Heart left ventricle (tissue), 16 donors: ENCODE measurements at regions not wholly inside any gene's neighbourhood (a gene's known extent, or its start where the extent isn't known, plus 50 kb on each side); places are given as distances from the start of the nearest gene placed in this dataset.

Source experiments
- ATAC-seq, 4 donors: fragments of 200-7000 bp; cut with Tn5 transposase; one replicate each; pipeline ENCODE4 v1.9.1; 2020 to 2022; ENCODE audit warnings: moderate library complexity in 4 of 4, mild to moderate bottlenecking in 3 of 4, moderate number of reproducible peaks in 1 of 4
- DNase-seq, 5 donors: peaks; one replicate each; pipeline ENCODE4 v3.0.0-alpha.2; 2020
- H3K27ac ChIP-seq, 12 donors: fragments of 200-600 bp; sonication (generic) in 4 of 12; one replicate each; pipeline versions ENCODE4 v1.5.0 to v1.8.0; 2016 to 2022; ENCODE audit warnings: mild to moderate bottlenecking in 2 of 12
- H3K27me3 ChIP-seq, 9 donors: fragments of 200-600 bp; sonication (generic) in 2 of 9; one replicate each; pipeline versions ENCODE4 v1.5.1 to v1.8.0; 2016 to 2022; ENCODE audit warnings: mild to moderate bottlenecking in 3 of 9
- H3K36me3 ChIP-seq, 9 donors: fragments of 200-600 bp; sonication (generic) in 2 of 9; one replicate each; pipeline versions ENCODE4 v1.5.0 to v1.8.0; 2018 to 2022; ENCODE audit warnings: mild to moderate bottlenecking in 2 of 9
- H3K4me1 ChIP-seq, 12 donors: fragments of 200-600 bp; sonication (generic) in 4 of 12; one replicate each; pipeline versions ENCODE4 v1.5.0 to v1.8.0; 2016 to 2022; ENCODE audit warnings: mild to moderate bottlenecking in 3 of 12
- H3K4me3 ChIP-seq, 12 donors: fragments of 200-600 bp; sonication (generic) in 4 of 12; one replicate each; pipeline versions ENCODE4 v1.5.0 to v1.8.0; 2017 to 2022; ENCODE audit warnings: mild to moderate bottlenecking in 9 of 12, moderate library complexity in 4 of 12
- H3K9me3 ChIP-seq, 12 donors: fragments of 200-600 bp; sonication (generic) in 4 of 12; one replicate each; pipeline versions ENCODE4 v1.5.0 to v1.8.0; 2016 to 2022; ENCODE audit warnings: mild to moderate bottlenecking in 1 of 12
- POLR2A ChIP-seq, 2 donors: fragments of 450-650 bp; IDR thresholded peaks; one replicate each; pipeline ENCODE4 v1.6.1; 2017; ENCODE audit warnings: antibody characterized with exemption in 2 of 2, mild to moderate bottlenecking in 2 of 2, moderate library complexity in 2 of 2
- WGBS, 4 donors: extraction: QIAGEN DNeasy Blood & Tissue Kit in 2 of 4; methylation state at CpG; one replicate each; pipeline versions ENCODE4 v1.1.5 to v1.1.7; 2013 to 2018; 5-methylcytosine and 5-hydroxymethylcytosine counted together
- intact Hi-C, 10 donors: fragments of 100-400 bp; cut with DNase I; formaldehyde crosslinking; loops; one replicate each; pipeline versions ENCODE4 v1.11.1 to v1.14.2; 2022
- TF ChIP-seq, protein P1 (sequence below), 12 donors: fragments of 200-600 bp; sonication (generic) in 4 of 12; IDR thresholded peaks; one replicate each; pipeline versions ENCODE4 v1.5.0 to v1.8.0; 2018 to 2022; ENCODE audit warnings: antibody characterized with exemption in 12 of 12, mild to moderate bottlenecking in 5 of 12
- donor health status: ischemic (EF 13 %, LVEDD 7.1; RV severe dilation, severe dysfunction).
- donor health status: healthy with polysubstance abuse.
- donor health status: DM: no; HTN: yes; CAD: no.
- donor health status: DM: no; HTN: no; CAD: no.
- donor health status: ischemic (EF 25% LVEDD 6.9; RV normal size, moderate dysfunction).
- donor health status: ischemic (EF 25% LVEDD 5.7; RV mildly dilated, moderate dysfunction).
- donor health status: healthy.
- donor health status: DM: yes; HTN: yes; CAD: no.
- donor health status: ischemic (EF 35%, LVEDD 5.7; RV mildly dilated, moderate dysfunction).
- donor health status: nonischemic (EF 11% LVEDD 7.7; RV severe dilation, severe dysfunction).
- donor health status: DM: yes; HTN: yes; CAD: no.
- donor health status: PGD.
- donor health status: ischemic (EF 29% LVEDD 5.4; RV normal size, mild dysfunction).
- donor health status: nonischemic (EF 23%, LVEDD 6.1; RV moderate dilation, normal function).

DNA sequence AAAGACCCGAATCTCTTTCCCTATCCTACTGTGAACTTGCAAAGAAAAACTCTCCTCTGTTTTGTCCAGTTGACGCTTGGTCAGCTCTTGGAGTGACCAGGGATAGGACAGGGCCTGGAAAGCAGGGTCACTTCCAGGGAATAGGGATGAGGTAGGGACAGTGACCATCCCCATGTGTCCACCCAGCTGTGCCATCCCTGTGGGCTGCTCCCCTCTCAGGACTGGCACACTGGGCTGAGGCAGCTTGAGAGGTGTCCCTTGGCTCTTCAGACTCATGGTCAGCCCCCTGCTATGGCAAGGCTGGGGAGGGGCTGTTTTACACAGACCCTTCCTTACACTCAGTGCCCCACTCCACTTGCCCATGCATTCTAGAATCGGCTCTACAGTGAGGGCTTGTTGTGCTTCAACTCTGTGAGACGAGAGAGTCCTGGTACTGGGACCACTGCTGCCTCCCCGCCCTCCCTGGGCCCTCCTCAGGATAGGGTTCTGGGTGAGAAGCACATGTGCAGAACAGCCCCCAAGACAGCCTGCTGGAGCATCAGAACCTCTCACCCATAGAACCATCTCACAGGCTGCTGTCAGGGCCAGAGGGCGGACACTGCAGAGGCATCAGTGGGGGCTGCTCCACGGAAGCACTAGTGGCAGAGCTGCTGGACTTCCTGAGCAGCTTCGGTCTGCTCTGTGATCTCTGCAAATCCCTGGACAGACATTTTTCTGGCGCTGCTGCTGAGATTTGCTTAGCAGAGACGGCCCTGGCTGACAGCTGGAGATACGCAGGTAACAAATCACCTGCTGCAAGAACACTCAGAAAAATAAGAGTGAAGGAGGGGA is 202.8 kb upstream of the CXCL12 start:
- Histone ChIP-seq H3K36me3 (no peaks in the 10 kb centered on the region), H3K4me1 (no peaks in the 10 kb centered on the region), H3K27ac (no peak overlapping the region), H3K4me3 (no peak overlapping the region), H3K27me3 (no peaks in the 10 kb centered on the region), H3K9me3 (no peaks in the 10 kb centered on the region)
- DNase-seq (no peak), ATAC-seq (peak in 1 of 4 donors; percentile 24)
- TF ChIP-seq, protein P1, sequence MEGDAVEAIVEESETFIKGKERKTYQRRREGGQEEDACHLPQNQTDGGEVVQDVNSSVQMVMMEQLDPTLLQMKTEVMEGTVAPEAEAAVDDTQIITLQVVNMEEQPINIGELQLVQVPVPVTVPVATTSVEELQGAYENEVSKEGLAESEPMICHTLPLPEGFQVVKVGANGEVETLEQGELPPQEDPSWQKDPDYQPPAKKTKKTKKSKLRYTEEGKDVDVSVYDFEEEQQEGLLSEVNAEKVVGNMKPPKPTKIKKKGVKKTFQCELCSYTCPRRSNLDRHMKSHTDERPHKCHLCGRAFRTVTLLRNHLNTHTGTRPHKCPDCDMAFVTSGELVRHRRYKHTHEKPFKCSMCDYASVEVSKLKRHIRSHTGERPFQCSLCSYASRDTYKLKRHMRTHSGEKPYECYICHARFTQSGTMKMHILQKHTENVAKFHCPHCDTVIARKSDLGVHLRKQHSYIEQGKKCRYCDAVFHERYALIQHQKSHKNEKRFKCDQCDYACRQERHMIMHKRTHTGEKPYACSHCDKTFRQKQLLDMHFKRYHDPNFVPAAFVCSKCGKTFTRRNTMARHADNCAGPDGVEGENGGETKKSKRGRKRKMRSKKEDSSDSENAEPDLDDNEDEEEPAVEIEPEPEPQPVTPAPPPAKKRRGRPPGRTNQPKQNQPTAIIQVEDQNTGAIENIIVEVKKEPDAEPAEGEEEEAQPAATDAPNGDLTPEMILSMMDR (IDR thresholded peaks at IDR 0.05), result no peak
- TF ChIP-seq POLR2A (IDR thresholded peaks at IDR 0.05), result no peak
- 74 to 84% (median 76%) methylated on average over 11 of the region's 11 CpGs for WGBS, 4 donors
- intact Hi-C loops, result no loop called here

DNA sequence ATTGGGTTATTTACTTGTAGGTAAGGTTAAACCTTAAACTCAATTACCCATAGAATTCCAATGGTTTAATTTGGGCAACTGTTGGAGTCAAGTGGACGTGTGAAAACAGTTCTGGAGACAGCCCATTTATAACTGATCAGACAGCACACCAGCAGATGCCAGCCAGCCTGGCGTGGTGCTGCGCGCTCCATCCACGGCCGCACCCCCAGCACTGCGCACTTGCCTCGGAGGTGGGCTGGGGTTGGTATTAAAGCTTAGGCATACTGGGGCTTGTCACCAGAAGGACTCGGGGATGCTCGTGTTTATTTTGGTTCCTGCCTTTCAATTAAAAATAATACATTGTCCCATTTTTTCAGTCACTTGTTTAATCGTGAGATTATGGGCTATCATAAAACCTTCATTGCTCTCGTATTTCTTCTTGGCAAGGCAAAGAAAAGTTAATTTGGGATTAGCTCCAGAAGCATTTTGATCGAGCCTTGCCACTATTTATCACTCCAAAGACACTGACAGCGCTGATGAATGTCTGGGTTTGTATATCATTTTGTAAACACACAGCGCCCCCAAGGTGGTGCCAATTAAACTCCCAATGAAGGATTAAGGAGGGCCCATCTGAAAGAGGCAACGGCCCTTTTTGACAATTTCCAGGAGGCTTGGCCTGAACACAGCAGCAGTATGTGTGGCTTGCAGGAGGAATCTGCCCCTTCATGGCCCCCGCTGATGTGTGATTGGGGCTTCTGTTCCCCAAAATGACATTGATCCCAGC is 204.5 kb upstream of the CXCL12 start:
- H3K36me3 ChIP-seq, result no peaks in the 10 kb centered on the region
- H3K27me3 ChIP-seq, result peaks cover 0 to 3% (median 0%) of the 10 kb centered on the region in 9 donors
- WGBS, 4 donors, result 81 to 87% (median 84%) methylated on average over 17 of the region's 17 CpGs
- ATAC-seq (no peak), DNase-seq (no peak)
- TF ChIP-seq POLR2A (IDR thresholded peaks at IDR 0.05), result no peak
- TF ChIP-seq, protein P1 (IDR thresholded peaks at IDR 0.05), result no peak
- H3K27ac ChIP-seq, result no peak overlapping the region
- intact Hi-C loops, result no loop called here
- H3K4me3 ChIP-seq, result no peak overlapping the region
- no peaks in the 10 kb centered on the region for H3K4me1 ChIP-seq
- H3K9me3 ChIP-seq, result no peaks in the 10 kb centered on the region

DNA sequence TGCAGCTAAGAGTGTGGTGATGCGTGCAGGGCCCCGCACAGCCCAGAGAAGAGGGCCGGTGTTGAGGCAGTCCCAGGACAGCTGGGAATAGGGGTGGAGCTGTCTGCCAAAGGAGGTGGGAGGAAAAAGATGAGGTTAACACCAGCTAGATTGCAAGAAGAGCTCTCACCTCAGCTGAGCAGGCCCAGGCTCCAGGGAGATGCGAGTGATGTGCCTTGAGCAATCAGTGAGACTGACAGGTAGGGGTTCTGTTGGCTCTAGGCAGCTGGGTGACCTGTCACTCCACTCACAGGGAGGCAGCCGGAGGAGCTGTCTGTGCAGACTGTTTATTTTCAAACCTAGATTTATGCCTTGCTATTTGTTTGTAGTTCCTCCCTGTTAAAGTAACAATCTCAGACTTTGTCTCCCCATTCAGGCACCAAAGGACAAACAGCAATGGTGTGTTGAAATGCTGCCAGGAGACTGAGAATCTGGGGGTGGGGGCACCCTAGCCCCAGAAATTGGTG is 205.1 kb upstream of the CXCL12 start:
- intact Hi-C loops, result no loop called here
- WGBS, 4 donors, result 82 to 88% (median 83%) methylated on average over 5 of the region's 5 CpGs
- Histone ChIP-seq H3K4me3 (no peak overlapping the region), H3K4me1 (no peaks in the 10 kb centered on the region), H3K27ac (no peak overlapping the region), H3K9me3 (no peaks in the 10 kb centered on the region), H3K36me3 (no peaks in the 10 kb centered on the region), H3K27me3 (peaks cover 0 to 8% (median 0%) of the 10 kb centered on the region in 9 donors)
- DNase-seq, result no peak
- ATAC-seq, result no peak
- TF ChIP-seq, protein P1 (IDR thresholded peaks at IDR 0.05), result no peak

DNA sequence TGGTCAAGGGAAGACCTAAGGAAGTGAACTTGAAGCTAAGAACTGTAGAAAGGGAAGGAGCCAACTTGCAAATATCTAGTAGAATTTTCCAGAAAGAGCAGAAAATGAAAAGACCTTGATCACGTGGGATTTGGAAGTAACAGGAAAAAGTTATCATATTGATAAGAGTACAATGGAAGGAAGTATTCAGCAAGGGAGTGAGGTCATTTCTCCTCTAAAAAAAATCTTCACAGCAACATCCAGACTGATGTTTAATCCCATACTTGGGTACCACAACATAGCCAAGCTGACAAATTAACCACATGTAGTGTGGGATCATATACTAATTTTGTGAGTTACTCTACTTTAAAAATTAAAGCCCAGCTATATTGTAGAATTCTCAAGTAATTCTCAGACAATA is 207.0 kb upstream of the CXCL12 start:
- Histone ChIP-seq H3K27me3 (peaks cover 0 to 8% (median 0%) of the 10 kb centered on the region in 9 donors), H3K4me3 (no peak overlapping the region), H3K9me3 (peaks cover 0 to 4% (median 0%) of the 10 kb centered on the region in 12 donors), H3K4me1 (no peaks in the 10 kb centered on the region), H3K36me3 (no peaks in the 10 kb centered on the region), H3K27ac (no peak overlapping the region)
- ATAC-seq, result no peak
- DNase-seq, result no peak
- WGBS, 4 donors, result 38 to 55% (median 40%) methylated on average over 1 of the region's 1 CpG
- intact Hi-C loops, result no loop called here
- no peak for TF ChIP-seq POLR2A (IDR thresholded peaks at IDR 0.05)
- TF ChIP-seq, protein P1 (IDR thresholded peaks at IDR 0.05), result no peak
